ENCODE measurements at regions not wholly inside any gene's neighbourhood (a gene's known extent, or its start where the extent isn't known, plus 50 kb on each side); places are given as distances from the start of the nearest gene placed in this dataset.
A peak's percentile ranks its signal among the peaks of the same experiment; 100 is the strongest.

DNA sequence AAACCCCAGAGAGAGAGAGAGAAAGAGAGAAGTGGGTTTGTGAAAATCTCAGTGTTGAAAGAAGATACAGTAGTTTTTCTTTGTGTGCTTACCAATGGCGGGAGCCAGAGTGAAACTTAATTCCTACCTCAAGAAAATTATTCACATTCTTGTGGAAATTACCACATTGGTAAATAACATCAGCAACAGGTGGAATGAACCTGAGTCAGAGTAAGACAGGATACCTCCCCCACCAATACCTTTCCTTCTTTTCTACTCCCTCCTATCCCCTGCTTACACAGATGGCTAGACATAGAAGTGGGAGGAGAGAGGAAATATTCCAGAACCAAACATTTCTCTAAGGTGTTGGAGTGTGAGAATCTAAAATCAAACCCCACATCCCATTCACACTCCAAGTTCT, 793.9 kb downstream of the SORCS3 start:
- H3K9me3 ChIP-seq: no peaks in the 10 kb centered on the region
- FAIRE-seq: no peak
- no peak overlapping the region for H3K27ac ChIP-seq
- H3K4me3 ChIP-seq: no peak overlapping the region
- no peak for DNase-seq
- ATAC-seq: no peak
- no peaks in the 10 kb centered on the region for H3K36me3 ChIP-seq
- H3K4me1 ChIP-seq: no peaks in the 10 kb centered on the region
- H3K27me3 ChIP-seq: no peaks in the 10 kb centered on the region
- WGBS, 2 donors: 74 to 85% methylated on average over 1 of the region's 1 CpG
- TF ChIP-seq, protein P1, sequence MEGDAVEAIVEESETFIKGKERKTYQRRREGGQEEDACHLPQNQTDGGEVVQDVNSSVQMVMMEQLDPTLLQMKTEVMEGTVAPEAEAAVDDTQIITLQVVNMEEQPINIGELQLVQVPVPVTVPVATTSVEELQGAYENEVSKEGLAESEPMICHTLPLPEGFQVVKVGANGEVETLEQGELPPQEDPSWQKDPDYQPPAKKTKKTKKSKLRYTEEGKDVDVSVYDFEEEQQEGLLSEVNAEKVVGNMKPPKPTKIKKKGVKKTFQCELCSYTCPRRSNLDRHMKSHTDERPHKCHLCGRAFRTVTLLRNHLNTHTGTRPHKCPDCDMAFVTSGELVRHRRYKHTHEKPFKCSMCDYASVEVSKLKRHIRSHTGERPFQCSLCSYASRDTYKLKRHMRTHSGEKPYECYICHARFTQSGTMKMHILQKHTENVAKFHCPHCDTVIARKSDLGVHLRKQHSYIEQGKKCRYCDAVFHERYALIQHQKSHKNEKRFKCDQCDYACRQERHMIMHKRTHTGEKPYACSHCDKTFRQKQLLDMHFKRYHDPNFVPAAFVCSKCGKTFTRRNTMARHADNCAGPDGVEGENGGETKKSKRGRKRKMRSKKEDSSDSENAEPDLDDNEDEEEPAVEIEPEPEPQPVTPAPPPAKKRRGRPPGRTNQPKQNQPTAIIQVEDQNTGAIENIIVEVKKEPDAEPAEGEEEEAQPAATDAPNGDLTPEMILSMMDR (IDR thresholded peaks at IDR 0.05): no peak
- intact Hi-C loops (cut with DNase I): no loop called here

DNA sequence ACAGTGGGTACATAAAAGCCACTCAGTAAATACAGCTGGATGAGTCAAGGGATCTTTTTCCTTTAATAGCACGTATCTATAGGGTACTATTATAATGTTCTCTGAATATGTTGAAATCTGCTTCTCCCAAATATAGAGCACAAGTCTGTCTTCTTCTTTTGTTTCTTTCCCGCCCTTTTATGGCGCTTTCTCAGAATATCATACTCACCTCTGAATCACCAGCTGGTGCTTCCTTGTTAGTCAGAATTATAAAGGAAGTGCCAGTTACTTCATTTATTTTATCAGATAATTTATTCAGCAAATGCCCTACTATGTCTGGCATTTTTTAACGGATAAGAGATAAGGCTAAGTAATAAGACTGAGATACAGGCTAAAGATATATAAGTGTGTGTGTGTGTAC, 772.9 kb downstream of the SORCS3 start:
- no peaks in the 10 kb centered on the region for H3K36me3 ChIP-seq
- no peaks in the 10 kb centered on the region for H3K4me1 ChIP-seq
- FAIRE-seq (no peak), ATAC-seq (no peak), DNase-seq (no peak)
- H3K9me3 ChIP-seq: no peaks in the 10 kb centered on the region
- WGBS, 2 donors: 69 to 73% methylated on average over 4 of the region's 4 CpGs
- no peak overlapping the region for H3K4me3 ChIP-seq
- no peak overlapping the region for H3K27ac ChIP-seq
- TF ChIP-seq, protein P1 (IDR thresholded peaks at IDR 0.05): no peak
- intact Hi-C loops (cut with DNase I): no loop called here
- H3K27me3 ChIP-seq: no peaks in the 10 kb centered on the region

DNA sequence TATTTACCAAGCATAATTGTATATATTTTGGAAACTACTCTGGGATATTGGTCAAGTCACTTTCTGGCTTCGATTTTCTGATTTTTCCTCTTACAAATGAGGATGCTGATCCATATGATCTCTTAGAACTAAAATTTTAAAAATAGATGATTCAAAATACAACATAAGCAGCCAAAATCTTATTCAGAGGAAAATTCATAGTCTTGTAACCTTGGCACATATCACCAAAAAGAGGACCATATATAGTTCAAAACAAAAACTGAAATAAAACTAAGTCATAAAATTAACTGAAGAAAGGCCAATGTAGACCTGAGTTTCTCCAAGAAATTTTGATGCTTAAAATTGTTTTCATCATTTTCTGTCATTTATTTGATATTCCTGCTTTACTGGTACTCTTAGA, 768.3 kb downstream of the SORCS3 start:
- Histone ChIP-seq H3K9me3 (no peaks in the 10 kb centered on the region), H3K27ac (no peak overlapping the region), H3K4me1 (no peaks in the 10 kb centered on the region), H3K36me3 (no peaks in the 10 kb centered on the region), H3K4me3 (no peak overlapping the region), H3K27me3 (no peaks in the 10 kb centered on the region)
- 32 to 45% methylated on average over 1 of the region's 1 CpG for WGBS, 2 donors
- FAIRE-seq (no peak), ATAC-seq (no peak), DNase-seq (no peak)
- intact Hi-C loops (cut with DNase I): no loop called here
- TF ChIP-seq, protein P1 (IDR thresholded peaks at IDR 0.05): no peak

DNA sequence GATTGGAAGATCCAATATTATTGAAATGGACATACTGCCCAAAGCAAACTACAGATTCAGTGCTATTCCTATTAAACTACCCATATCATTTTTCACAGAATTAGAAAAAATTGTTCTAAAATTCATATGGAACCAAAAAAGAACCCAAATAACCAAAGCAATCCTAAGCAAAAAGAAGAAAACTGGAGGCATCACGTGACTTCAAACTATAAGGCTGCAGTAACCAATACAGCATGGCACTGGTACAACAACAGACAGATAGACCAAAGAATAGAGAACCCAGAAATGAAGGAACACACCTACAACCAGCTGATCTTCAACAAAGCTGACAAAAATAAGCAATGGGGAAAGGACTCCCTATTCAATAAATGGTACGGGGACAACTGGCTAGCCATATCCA, 765.4 kb downstream of the SORCS3 start:
- no peak overlapping the region for H3K27ac ChIP-seq
- no peak overlapping the region for H3K4me3 ChIP-seq
- no peak for ATAC-seq
- H3K9me3 ChIP-seq: no peaks in the 10 kb centered on the region
- no peak for FAIRE-seq
- no peak for DNase-seq
- WGBS, 2 donors: 61 to 72% methylated on average over 2 of the region's 2 CpGs
- intact Hi-C loops (cut with DNase I): no loop called here
- H3K36me3 ChIP-seq: no peaks in the 10 kb centered on the region
- no peaks in the 10 kb centered on the region for H3K4me1 ChIP-seq
- TF ChIP-seq, protein P1 (IDR thresholded peaks at IDR 0.05): no peak
- no peaks in the 10 kb centered on the region for H3K27me3 ChIP-seq

DNA sequence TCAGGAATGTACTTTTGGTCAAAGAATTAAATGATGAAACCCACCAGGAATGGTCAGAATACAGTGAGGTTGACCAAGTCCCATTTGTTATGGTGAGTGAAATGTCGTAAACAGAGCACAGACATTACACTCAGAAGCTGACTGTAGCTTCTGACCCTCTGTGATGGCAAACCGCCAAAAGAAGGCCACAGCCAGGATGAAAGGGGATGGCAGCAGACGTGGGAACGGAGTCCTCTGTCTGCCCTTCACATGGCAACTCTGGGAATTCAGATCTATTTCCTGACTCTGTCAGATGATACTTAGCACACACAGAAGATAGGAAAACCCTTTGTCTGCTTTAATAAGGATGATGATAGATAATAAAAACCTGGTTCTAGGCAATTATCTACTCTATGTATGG, 757.1 kb downstream of the SORCS3 start:
- peak in 1 of 6 donors; percentile 9 for DNase-seq

More for the DNA sequence above, 757.1 kb downstream of the SORCS3 start:
- Histone ChIP-seq H3K4me3 (no peak overlapping the region), H3K27ac (no peak overlapping the region), H3K9me3 (no peaks in the 10 kb centered on the region), H3K36me3 (no peaks in the 10 kb centered on the region), H3K27me3 (no peaks in the 10 kb centered on the region), H3K4me1 (no peaks in the 10 kb centered on the region)
- intact Hi-C loops (cut with DNase I): no loop called here
- WGBS, 2 donors: 60 to 61% methylated on average over 4 of the region's 4 CpGs
- no peak for ATAC-seq
- TF ChIP-seq, protein P1 (IDR thresholded peaks at IDR 0.05): no peak
- no peak for FAIRE-seq
